ENCODE measurements at regions not wholly inside any gene's neighbourhood (a gene's known extent, or its start where the extent isn't known, plus 50 kb on each side); places are given as distances from the start of the nearest gene placed in this dataset.

- no peak for DNase-seq
These were observed 135.7 kb upstream of the MGMT start for GRCh38 chr10:129331207-129331838.

GRCh38 chr10:129331839-129332220 lies 135.2 kb upstream of the MGMT start:
- DNase-seq, result no peak

- no peak for DNase-seq
These were observed 134.6 kb upstream of the MGMT start for GRCh38 chr10:129332476-129332875.

GRCh38 chr10:129333706-129334105 lies 133.3 kb upstream of the MGMT start:
- no peak for DNase-seq

- no peak for DNase-seq
These were observed 132.8 kb upstream of the MGMT start for GRCh38 chr10:129334266-129334665.

GRCh38 chr10:129335396-129335795 lies 131.6 kb upstream of the MGMT start:
- no peak for DNase-seq

- DNase-seq, result no peak
These were observed 131.1 kb upstream of the MGMT start for GRCh38 chr10:129335942-129336341.

- no peak for DNase-seq
These were observed 127.8 kb upstream of the MGMT start for GRCh38 chr10:129339191-129339590.

- DNase-seq, result no peak
These were observed 127.2 kb upstream of the MGMT start for GRCh38 chr10:129339841-129340240.

- DNase-seq, result no peak
These were observed 126.0 kb upstream of the MGMT start for GRCh38 chr10:129341087-129341486.

GRCh38 chr10:129342385-129342784 lies 124.7 kb upstream of the MGMT start:
- no peak for DNase-seq

GRCh38 chr10:129343141-129343540 lies 123.9 kb upstream of the MGMT start:
- DNase-seq, result no peak

GRCh38 chr10:129344103-129344502 lies 122.9 kb upstream of the MGMT start:
- no peak for DNase-seq

- no peak for DNase-seq
These were observed 122.2 kb upstream of the MGMT start for GRCh38 chr10:129344731-129345355.

GRCh38 chr10:129345763-129346162 lies 121.3 kb upstream of the MGMT start:
- no peak for DNase-seq

GRCh38 chr10:129350690-129351089 lies 116.4 kb upstream of the MGMT start:
- DNase-seq, result no peak

- no peak for DNase-seq
These were observed 113.9 kb upstream of the MGMT start for GRCh38 chr10:129353101-129353500.

- DNase-seq, result no peak
These were observed 107.0 kb upstream of the MGMT start for GRCh38 chr10:129360046-129360445.

- DNase-seq, result no peak
These were observed 105.2 kb upstream of the MGMT start for GRCh38 chr10:129361676-129362376.

GRCh38 chr10:129364949-129365348 lies 102.1 kb upstream of the MGMT start:
- DNase-seq, result no peak

GRCh38 chr10:129365767-129366402 lies 101.2 kb upstream of the MGMT start:
- DNase-seq, result no peak

GRCh38 chr10:129366450-129366849 lies 100.6 kb upstream of the MGMT start:
- no peak for DNase-seq

- DNase-seq, result no peak
These were observed 97.5 kb upstream of the MGMT start for GRCh38 chr10:129369566-129369965.

- no peak for DNase-seq
These were observed 95.5 kb upstream of the MGMT start for GRCh38 chr10:129371541-129371940.

All from activated CD8-positive, alpha-beta memory T cell treated with anti-CD3 and anti-CD28 coated beads, Interleukin-2, amount 50 U/mL, for 48 hours (primary cell).